ENCODE measurements at regions not wholly inside any gene's neighbourhood (a gene's known extent, or its start where the extent isn't known, plus 50 kb on each side); places are given as distances from the start of the nearest gene placed in this dataset.
A peak's percentile ranks its signal among the peaks of the same experiment; 100 is the strongest.
"Not testable (repeated sequence)": the region's sequence is repeated elsewhere in the genome, so short reads cannot be mapped to it uniquely, and the experiment has no call there.

DNA sequence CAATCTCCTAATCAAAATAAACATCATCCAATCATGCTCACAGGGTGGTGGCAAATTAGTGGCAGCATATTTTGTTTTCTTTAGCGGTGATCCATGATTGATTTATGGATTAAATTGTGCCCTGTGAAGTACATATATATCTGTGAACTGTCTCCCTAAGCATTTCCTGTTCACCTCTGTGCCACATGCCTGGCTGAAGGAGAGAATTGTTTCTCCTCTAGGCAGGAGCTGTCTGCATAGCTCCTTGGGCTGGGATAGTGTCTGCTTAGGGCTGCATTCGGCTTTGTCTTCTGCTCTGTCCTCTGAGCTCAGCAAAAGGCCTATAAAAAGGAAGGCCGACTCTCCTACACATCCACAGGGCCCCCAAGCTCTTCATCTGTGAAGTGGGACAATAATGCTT is 246.4 kb downstream of the BCL2L11 start:
- not testable (repeated sequence) for H2AFZ ChIP-seq (ENCODE audit: low read depth, low read length); H3K36me3 ChIP-seq (ENCODE audit: control insufficient read depth in 1 of 2, insufficient read depth in 2 of 2, low read depth in 1 of 2, low read length in 2 of 2); H3K14ac ChIP-seq (ENCODE audit: low read length in 2 of 2); H2BK12ac ChIP-seq (ENCODE audit: low read length in 2 of 2); H4K91ac ChIP-seq (ENCODE audit: low read length); H3K9ac ChIP-seq (ENCODE audit: low read length); H3K4me2 ChIP-seq (ENCODE audit: low read length, poor library complexity, severe bottlenecking); H3K18ac ChIP-seq (ENCODE audit: low read depth in 1 of 2, low read length in 2 of 2); DNase-seq; H2BK15ac ChIP-seq (ENCODE audit: low read depth, poor library complexity, severe bottlenecking); H3K4me3 ChIP-seq (ENCODE audit: insufficient read depth in 1 of 2, low read depth in 1 of 2, low read length in 2 of 2); H3K79me1 ChIP-seq (replicated peaks; ENCODE audit: low read length, poor library complexity, severe bottlenecking); H3K4me1 ChIP-seq (ENCODE audit: control insufficient read depth, insufficient read depth, low read depth, low read length); H2BK5ac ChIP-seq (ENCODE audit: low read depth, low read length, poor library complexity, severe bottlenecking); H2AK5ac ChIP-seq (ENCODE audit: low read length, severe bottlenecking); H3K9me3 ChIP-seq (ENCODE audit: control insufficient read depth, low read length); H3K4ac ChIP-seq (ENCODE audit: low read depth in 1 of 2, low read length in 2 of 2); H3K23ac ChIP-seq (ENCODE audit: low read length in 2 of 2); H2BK120ac ChIP-seq (ENCODE audit: low read depth, low read length); H3K27me3 ChIP-seq (ENCODE audit: control insufficient read depth in 1 of 2, insufficient read depth in 1 of 2, low read length in 2 of 2); H4K8ac ChIP-seq (ENCODE audit: low read length)
- no CpG with 5 or more reads among the region's 3 CpGs for WGBS
- H3K27ac ChIP-seq (ENCODE audit: low read length, poor library complexity, severe bottlenecking) = peak overlapping the region; percentile 43

- not testable (repeated sequence) for H2BK12ac ChIP-seq (ENCODE audit: low read length in 2 of 2); H3K9me3 ChIP-seq (ENCODE audit: control insufficient read depth, low read length); H3K4me1 ChIP-seq (ENCODE audit: control insufficient read depth, insufficient read depth, low read depth, low read length); H3K4me3 ChIP-seq (ENCODE audit: insufficient read depth in 1 of 2, low read depth in 1 of 2, low read length in 2 of 2); H2AK5ac ChIP-seq (ENCODE audit: low read length, severe bottlenecking); H2BK120ac ChIP-seq (ENCODE audit: low read depth, low read length); H3K9ac ChIP-seq (ENCODE audit: low read length); H4K91ac ChIP-seq (ENCODE audit: low read length); H3K4ac ChIP-seq (ENCODE audit: low read depth in 1 of 2, low read length in 2 of 2); H3K18ac ChIP-seq (ENCODE audit: low read depth in 1 of 2, low read length in 2 of 2); H3K36me3 ChIP-seq (ENCODE audit: control insufficient read depth in 1 of 2, insufficient read depth in 2 of 2, low read depth in 1 of 2, low read length in 2 of 2); H4K8ac ChIP-seq (ENCODE audit: low read length); H3K27me3 ChIP-seq (ENCODE audit: control insufficient read depth in 1 of 2, insufficient read depth in 1 of 2, low read length in 2 of 2); H3K14ac ChIP-seq (ENCODE audit: low read length in 2 of 2); H3K23ac ChIP-seq (ENCODE audit: low read length in 2 of 2); H2BK15ac ChIP-seq (ENCODE audit: low read depth, poor library complexity, severe bottlenecking); H2AFZ ChIP-seq (ENCODE audit: low read depth, low read length); H3K79me1 ChIP-seq (replicated peaks; ENCODE audit: low read length, poor library complexity, severe bottlenecking); H2BK5ac ChIP-seq (ENCODE audit: low read depth, low read length, poor library complexity, severe bottlenecking)
- Histone ChIP-seq H3K27ac (ENCODE audit: low read length, poor library complexity, severe bottlenecking) (peak overlapping the region; percentile 67), H3K4me2 (ENCODE audit: low read length, poor library complexity, severe bottlenecking) (peak overlapping the region; percentile 11)
- WGBS = no CpG with 5 or more reads among the region's 1 CpG
- peak; percentile 58 for DNase-seq
These were observed 247.2 kb downstream of the BCL2L11 start for GRCh38 chr2:111367871-111368270.

- not testable (repeated sequence) for H2BK120ac ChIP-seq (ENCODE audit: low read depth, low read length)
- no CpG with 5 or more reads among the region's 4 CpGs for WGBS
These were observed 247.6 kb downstream of the BCL2L11 start for GRCh38 chr2:111368288-111368687.

DNA sequence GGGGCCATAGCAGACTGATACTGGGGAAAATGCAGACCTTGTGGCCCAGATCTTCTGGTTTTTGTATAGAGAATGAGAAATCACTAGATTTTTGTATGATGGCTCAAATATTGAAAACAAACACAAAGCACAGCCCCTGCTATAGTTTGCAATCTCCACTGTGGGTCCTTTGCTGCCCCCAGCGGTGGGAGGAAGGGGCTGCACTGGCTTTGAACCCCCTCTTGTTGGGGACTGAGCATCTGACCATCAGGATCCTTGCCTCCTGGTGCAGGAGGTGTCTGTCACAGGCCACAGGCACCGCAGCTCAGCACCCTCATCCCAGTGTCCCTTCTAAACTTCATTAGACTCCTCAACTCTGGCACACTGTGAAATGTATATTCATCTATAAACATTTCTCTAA is 252.3 kb downstream of the BCL2L11 start:
- WGBS = no CpG with 5 or more reads among the region's 2 CpGs
- not testable (repeated sequence) for H2BK5ac ChIP-seq (ENCODE audit: low read depth, low read length, poor library complexity, severe bottlenecking); H3K14ac ChIP-seq (ENCODE audit: low read length in 2 of 2); DNase-seq; H2AFZ ChIP-seq (ENCODE audit: low read depth, low read length); H2BK12ac ChIP-seq (ENCODE audit: low read length in 2 of 2); H3K9ac ChIP-seq (ENCODE audit: low read length); H3K4ac ChIP-seq (ENCODE audit: low read depth in 1 of 2, low read length in 2 of 2); H3K4me3 ChIP-seq (ENCODE audit: insufficient read depth in 1 of 2, low read depth in 1 of 2, low read length in 2 of 2); H2BK120ac ChIP-seq (ENCODE audit: low read depth, low read length); H4K91ac ChIP-seq (ENCODE audit: low read length); H3K9me3 ChIP-seq (ENCODE audit: control insufficient read depth, low read length); H3K4me2 ChIP-seq (ENCODE audit: low read length, poor library complexity, severe bottlenecking); H3K27me3 ChIP-seq (ENCODE audit: control insufficient read depth in 1 of 2, insufficient read depth in 1 of 2, low read length in 2 of 2); H2BK15ac ChIP-seq (ENCODE audit: low read depth, poor library complexity, severe bottlenecking); H2AK5ac ChIP-seq (ENCODE audit: low read length, severe bottlenecking); H3K4me1 ChIP-seq (ENCODE audit: control insufficient read depth, insufficient read depth, low read depth, low read length); H3K36me3 ChIP-seq (ENCODE audit: control insufficient read depth in 1 of 2, insufficient read depth in 2 of 2, low read depth in 1 of 2, low read length in 2 of 2); H3K23ac ChIP-seq (ENCODE audit: low read length in 2 of 2); H4K8ac ChIP-seq (ENCODE audit: low read length); H3K79me1 ChIP-seq (replicated peaks; ENCODE audit: low read length, poor library complexity, severe bottlenecking); H3K27ac ChIP-seq (ENCODE audit: low read length, poor library complexity, severe bottlenecking); H3K18ac ChIP-seq (ENCODE audit: low read depth in 1 of 2, low read length in 2 of 2)

More at GRCh38 chr2:111368288-111368687, 247.6 kb downstream of the BCL2L11 start:
- H3K27ac ChIP-seq (ENCODE audit: low read length, poor library complexity, severe bottlenecking); H3K18ac ChIP-seq (ENCODE audit: low read depth in 1 of 2, low read length in 2 of 2); H4K8ac ChIP-seq (ENCODE audit: low read length); H2BK12ac ChIP-seq (ENCODE audit: low read length in 2 of 2); H2BK5ac ChIP-seq (ENCODE audit: low read depth, low read length, poor library complexity, severe bottlenecking); H2AK5ac ChIP-seq (ENCODE audit: low read length, severe bottlenecking); H3K4me3 ChIP-seq (ENCODE audit: insufficient read depth in 1 of 2, low read depth in 1 of 2, low read length in 2 of 2); H3K27me3 ChIP-seq (ENCODE audit: control insufficient read depth in 1 of 2, insufficient read depth in 1 of 2, low read length in 2 of 2); H3K23ac ChIP-seq (ENCODE audit: low read length in 2 of 2); H3K4ac ChIP-seq (ENCODE audit: low read depth in 1 of 2, low read length in 2 of 2); H3K14ac ChIP-seq (ENCODE audit: low read length in 2 of 2); H4K91ac ChIP-seq (ENCODE audit: low read length); H2BK15ac ChIP-seq (ENCODE audit: low read depth, poor library complexity, severe bottlenecking); H3K36me3 ChIP-seq (ENCODE audit: control insufficient read depth in 1 of 2, insufficient read depth in 2 of 2, low read depth in 1 of 2, low read length in 2 of 2); H3K4me2 ChIP-seq (ENCODE audit: low read length, poor library complexity, severe bottlenecking); H2AFZ ChIP-seq (ENCODE audit: low read depth, low read length); H3K4me1 ChIP-seq (ENCODE audit: control insufficient read depth, insufficient read depth, low read depth, low read length); H3K79me1 ChIP-seq (replicated peaks; ENCODE audit: low read length, poor library complexity, severe bottlenecking); H3K9ac ChIP-seq (ENCODE audit: low read length); H3K9me3 ChIP-seq (ENCODE audit: control insufficient read depth, low read length); DNase-seq: not testable (repeated sequence)

Data from mesenchymal stem cell (in vitro differentiated cells and primary cell).